ELF-1 (cell line): ENCODE measurements at regions not wholly inside any gene's neighbourhood (a gene's known extent, or its start where the extent isn't known, plus 50 kb on each side); places are given as distances from the start of the nearest gene placed in this dataset.

ENCODE experiments used
- DNase-seq: peaks from one replicate; pipeline ENCODE4 v3.0.0-alpha.2; 2016; ENCODE audit warnings: low read depth, low spot score

GRCh38 chr2:171608168-171608567, 79.1 kb upstream of the DYNC1I2 start:
- DNase-seq, result no peak

GRCh38 chr2:171610824-171611223, 76.4 kb upstream of the DYNC1I2 start:
- DNase-seq, result no peak

- DNase-seq, result no peak
Observed at GRCh38 chr2:171615069-171615468, 72.2 kb upstream of the DYNC1I2 start.

GRCh38 chr2:171617981-171618380, 69.3 kb upstream of the DYNC1I2 start:
- no peak for DNase-seq

- DNase-seq, result no peak
Observed at GRCh38 chr2:171625006-171625405, 62.3 kb upstream of the DYNC1I2 start.

- DNase-seq, result peak; percentile 5
Observed at GRCh38 chr2:171626949-171627348, 60.3 kb upstream of the DYNC1I2 start.

GRCh38 chr2:171627412-171627811, 59.9 kb upstream of the DYNC1I2 start:
- no peak for DNase-seq

GRCh38 chr2:171629113-171629512, 58.2 kb upstream of the DYNC1I2 start:
- DNase-seq, result no peak

- DNase-seq, result no peak
Observed at GRCh38 chr2:171630089-171630770, 57.0 kb upstream of the DYNC1I2 start.

- peak; percentile 32 for DNase-seq
Observed at GRCh38 chr2:171630812-171631626, 56.2 kb upstream of the DYNC1I2 start.
